SK-N-SH treated with all-trans-retinoic acid at 6 μM for 48 hours (cell line): ENCODE measurements at regions not wholly inside any gene's neighbourhood (a gene's known extent, or its start where the extent isn't known, plus 50 kb on each side); places are given as distances from the start of the nearest gene placed in this dataset.

Experiments used
- ARNTL ChIP-seq: fragments of 450-650 bp; formaldehyde crosslinking; IDR thresholded peaks from 2 replicates; pipeline ENCODE4 v1.5.0; 2020; ENCODE audit warnings: low read depth, mild to moderate bottlenecking, moderate library complexity, borderline replicate concordance
- GLIS3 ChIP-seq: fragments of 250-450 bp; sonication (Bioruptor Pico); IDR thresholded peaks from 2 replicates; pipeline ENCODE4 v1.5.0; 2020; ENCODE audit warnings: mild to moderate bottlenecking, moderate library complexity
- ISL1 ChIP-seq: fragments of 250-450 bp; sonication (Bioruptor Pico); IDR thresholded peaks from 2 replicates; pipeline ENCODE4 v2.1.2; 2022; ENCODE audit warnings: mild to moderate bottlenecking, moderate library complexity
- OSR1 ChIP-seq: fragments of 250-450 bp; sonication (Bioruptor Pico); IDR thresholded peaks from 2 replicates; pipeline ENCODE4 v1.8.0; 2022; ENCODE audit warnings: moderate library complexity, mild to moderate bottlenecking, inconsistent platforms
- PATZ1 ChIP-seq: fragments of 250-450 bp; sonication (Bioruptor Pico); IDR thresholded peaks from 2 replicates; pipeline ENCODE4 v1.8.0; 2020; ENCODE audit warnings: mild to moderate bottlenecking, moderate library complexity, borderline replicate concordance
- ZFP30 ChIP-seq: fragments of 450-650 bp; formaldehyde crosslinking; IDR thresholded peaks from 2 replicates; pipeline ENCODE4 v1.5.0; 2022; ENCODE audit warnings: mild to moderate bottlenecking, moderate library complexity
- ZNF70 ChIP-seq: fragments of 450-650 bp; formaldehyde crosslinking; IDR thresholded peaks from 2 replicates; pipeline ENCODE4 v1.5.0; 2020; ENCODE audit warnings: mild to moderate bottlenecking, moderate library complexity
- ZNF8 ChIP-seq: fragments of 450-650 bp; formaldehyde crosslinking; IDR thresholded peaks from 2 replicates; pipeline ENCODE4 v1.5.0; 2020; ENCODE audit warnings: mild to moderate bottlenecking, moderate library complexity
- TF ChIP-seq, protein P1 (sequence below): fragments of 250-450 bp; sonication (Bioruptor Pico); IDR thresholded peaks from 2 replicates; pipeline ENCODE4 v1.5.1; 2021; ENCODE audit warnings: mild to moderate bottlenecking, moderate library complexity

GRCh38 chr5:118310401-118310800 is 677.9 kb downstream of the DTWD2 start:
- TF ChIP-seq ISL1 (no peak), PATZ1 (CRISPR knock-in tag) (no peak), ZNF70 (CRISPR knock-in tag) (no peak), ZFP30 (CRISPR knock-in tag) (no peak), ARNTL (CRISPR knock-in tag) (no peak), ZNF8 (CRISPR knock-in tag) (no peak), GLIS3 (CRISPR knock-in tag) (no peak), OSR1 (CRISPR knock-in tag) (no peak)
- TF ChIP-seq, protein P1, sequence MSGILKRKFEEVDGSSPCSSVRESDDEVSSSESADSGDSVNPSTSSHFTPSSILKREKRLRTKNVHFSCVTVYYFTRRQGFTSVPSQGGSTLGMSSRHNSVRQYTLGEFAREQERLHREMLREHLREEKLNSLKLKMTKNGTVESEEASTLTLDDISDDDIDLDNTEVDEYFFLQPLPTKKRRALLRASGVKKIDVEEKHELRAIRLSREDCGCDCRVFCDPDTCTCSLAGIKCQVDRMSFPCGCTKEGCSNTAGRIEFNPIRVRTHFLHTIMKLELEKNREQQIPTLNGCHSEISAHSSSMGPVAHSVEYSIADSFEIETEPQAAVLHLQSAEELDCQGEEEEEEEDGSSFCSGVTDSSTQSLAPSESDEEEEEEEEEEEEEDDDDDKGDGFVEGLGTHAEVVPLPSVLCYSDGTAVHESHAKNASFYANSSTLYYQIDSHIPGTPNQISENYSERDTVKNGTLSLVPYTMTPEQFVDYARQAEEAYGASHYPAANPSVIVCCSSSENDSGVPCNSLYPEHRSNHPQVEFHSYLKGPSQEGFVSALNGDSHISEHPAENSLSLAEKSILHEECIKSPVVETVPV: no peak
